Activated T-cell treated with anti-CD3 and anti-CD28 coated beads, Interleukin-2, amount 50 U/mL, for 24 hours (primary cell): ENCODE measurements at regions not wholly inside any gene's neighbourhood (a gene's known extent, or its start where the extent isn't known, plus 50 kb on each side); places are given as distances from the start of the nearest gene placed in this dataset.
A peak's percentile ranks its signal among the peaks of the same experiment; 100 is the strongest.

Experiments
- DNase-seq: peaks from one replicate; pipeline ENCODE4 v3.0.0-alpha.2; 2020
- H3K27ac Mint-ChIP-seq: 2 replicates; pipeline ENCODE4 v1.8.0; 2020; ENCODE audit warnings: mild to moderate bottlenecking, mixed read lengths
- H3K27me3 Mint-ChIP-seq: 2 replicates; pipeline ENCODE4 v1.8.0; 2020; ENCODE audit warnings: mixed read lengths
- H3K36me3 Mint-ChIP-seq: 2 replicates; pipeline ENCODE4 v1.8.0; 2020; ENCODE audit warnings: low read depth, mixed read lengths
- H3K4me1 Mint-ChIP-seq: 2 replicates; pipeline ENCODE4 v1.8.0; 2020; ENCODE audit warnings: low read depth, mixed read lengths
- H3K4me3 Mint-ChIP-seq: 2 replicates; pipeline ENCODE4 v1.8.0; 2020; ENCODE audit warnings: mild to moderate bottlenecking, moderate library complexity, mixed read lengths
- H3K9me3 Mint-ChIP-seq: 2 replicates; pipeline ENCODE4 v1.8.0; 2020; ENCODE audit warnings: mixed read lengths

GRCh38 chr5:77849308-77849900 lies 73.3 kb upstream of the TBCA start:
- Mint-ChIP-seq H3K4me1 (peaks cover 28% of the 10 kb centered on the region), H3K9me3 (no peaks in the 10 kb centered on the region), H3K27me3 (peaks cover 56% of the 10 kb centered on the region), H3K27ac (no peak overlapping the region), H3K36me3 (no peaks in the 10 kb centered on the region), H3K4me3 (no peak overlapping the region)
- no peak for DNase-seq

GRCh38 chr5:77847814-77848290 lies 71.7 kb upstream of the TBCA start:
- H3K27me3 Mint-ChIP-seq: peaks cover 57% of the 10 kb centered on the region
- H3K9me3 Mint-ChIP-seq: no peaks in the 10 kb centered on the region
- peaks cover 26% of the 10 kb centered on the region for H3K4me1 Mint-ChIP-seq

DNA sequence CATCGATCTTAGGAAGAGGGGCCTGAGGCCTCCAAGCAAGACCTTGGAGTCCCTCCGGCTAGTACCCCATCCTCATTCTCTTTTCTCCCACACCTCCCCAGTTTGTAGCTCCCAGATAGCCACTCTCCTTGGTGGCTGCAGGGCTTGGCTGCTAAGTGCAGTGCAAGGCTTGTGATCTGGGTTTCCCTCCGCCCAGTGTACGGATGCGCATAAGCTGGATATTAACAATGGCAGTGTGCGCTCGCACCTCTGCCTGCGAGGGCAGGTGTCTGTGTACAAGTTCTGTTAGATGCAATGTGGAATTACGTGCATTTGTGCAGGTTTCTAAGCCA lies 71.0 kb upstream of the TBCA start:
- Mint-ChIP-seq H3K27me3 (peaks cover 59% of the 10 kb centered on the region), H3K9me3 (no peaks in the 10 kb centered on the region), H3K4me1 (peaks cover 18% of the 10 kb centered on the region), H3K36me3 (no peaks in the 10 kb centered on the region), H3K4me3 (no peak overlapping the region), H3K27ac (no peak overlapping the region)
- no peak for DNase-seq

More at GRCh38 chr5:77847814-77848290, 71.7 kb upstream of the TBCA start:
- Mint-ChIP-seq H3K27ac (no peak overlapping the region), H3K4me3 (no peak overlapping the region), H3K36me3 (no peaks in the 10 kb centered on the region)
- no peak for DNase-seq

- H3K9me3 Mint-ChIP-seq: no peaks in the 10 kb centered on the region
- no peak overlapping the region for H3K27ac Mint-ChIP-seq
- peaks cover 63% of the 10 kb centered on the region for H3K27me3 Mint-ChIP-seq
- no peaks in the 10 kb centered on the region for H3K36me3 Mint-ChIP-seq
- H3K4me3 Mint-ChIP-seq: no peak overlapping the region
- peaks cover 14% of the 10 kb centered on the region for H3K4me1 Mint-ChIP-seq
- no peak for DNase-seq
Measured at GRCh38 chr5:77846422-77847128, 70.4 kb upstream of the TBCA start.

DNA sequence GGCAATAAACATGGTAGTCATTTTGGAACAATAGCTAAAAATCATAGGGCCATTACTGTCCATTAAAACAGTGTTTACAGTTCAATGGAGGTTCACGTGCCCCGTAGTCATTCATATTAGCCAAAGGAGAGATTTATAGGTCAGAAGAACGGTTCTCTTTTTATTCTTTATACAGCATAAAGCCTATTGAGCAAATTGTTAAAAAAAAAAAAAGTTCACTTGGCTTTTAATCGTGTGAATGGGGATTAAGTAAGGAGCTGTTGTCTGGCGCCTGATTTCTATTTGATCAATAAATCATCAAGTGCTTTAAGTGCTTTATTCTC lies 69.1 kb upstream of the TBCA start:
- Mint-ChIP-seq H3K4me3 (peak overlapping the region; percentile 59), H3K27ac (no peak overlapping the region), H3K27me3 (peaks cover 56% of the 10 kb centered on the region), H3K36me3 (no peaks in the 10 kb centered on the region), H3K4me1 (peaks cover 10% of the 10 kb centered on the region), H3K9me3 (no peaks in the 10 kb centered on the region)
- DNase-seq: no peak

DNA sequence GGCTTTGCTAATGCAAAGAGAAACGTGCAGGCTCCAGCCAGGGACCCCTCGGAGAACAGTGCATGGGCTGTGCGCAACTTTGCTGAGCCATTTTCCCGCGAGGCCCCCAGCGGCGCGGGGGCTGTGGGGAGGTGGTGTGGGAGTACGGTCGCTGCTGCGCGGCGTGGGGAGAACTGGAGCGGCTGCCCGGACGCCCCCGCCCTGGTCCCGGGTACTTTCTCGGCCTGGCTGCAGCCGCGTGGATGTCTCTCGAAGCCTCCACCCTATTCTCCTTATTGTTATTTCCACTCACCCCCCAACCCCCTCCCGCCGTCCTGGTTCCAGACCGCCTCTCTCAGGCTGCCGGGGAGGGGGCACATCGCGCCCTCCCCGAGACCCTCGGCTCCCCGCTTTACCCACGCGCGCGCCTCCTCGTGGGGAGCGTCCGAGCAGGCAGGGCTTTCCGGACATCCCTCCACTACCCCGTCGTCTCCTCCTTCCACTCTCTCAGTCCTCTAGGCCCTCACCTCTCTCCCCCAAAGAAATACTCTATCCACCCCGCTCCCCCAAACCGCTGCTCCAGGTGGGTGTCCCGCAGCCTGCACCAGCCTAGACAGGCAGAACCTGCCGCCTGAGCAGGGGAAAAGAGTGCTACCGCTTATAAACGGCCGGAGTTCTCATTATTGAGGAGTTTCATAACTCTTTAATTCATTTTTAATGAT lies 68.6 kb upstream of the TBCA start:
- H3K9me3 Mint-ChIP-seq: no peaks in the 10 kb centered on the region
- H3K4me3 Mint-ChIP-seq: peak overlapping the region; percentile 59
- H3K4me1 Mint-ChIP-seq: peaks cover 10% of the 10 kb centered on the region
- no peak for DNase-seq
- H3K36me3 Mint-ChIP-seq: no peaks in the 10 kb centered on the region
- H3K27me3 Mint-ChIP-seq: peaks cover 54% of the 10 kb centered on the region
- H3K27ac Mint-ChIP-seq: no peak overlapping the region

- H3K4me1 Mint-ChIP-seq: peaks cover 10% of the 10 kb centered on the region
- no peak overlapping the region for H3K27ac Mint-ChIP-seq
- DNase-seq: no peak
- peak overlapping the region; percentile 59 for H3K4me3 Mint-ChIP-seq
- no peaks in the 10 kb centered on the region for H3K36me3 Mint-ChIP-seq
- H3K9me3 Mint-ChIP-seq: no peaks in the 10 kb centered on the region
- peaks cover 54% of the 10 kb centered on the region for H3K27me3 Mint-ChIP-seq
Measured at GRCh38 chr5:77844373-77844622, 68.2 kb upstream of the TBCA start.

GRCh38 chr5:77843570-77844372 lies 67.6 kb upstream of the TBCA start:
- no peak for DNase-seq
- H3K4me1 Mint-ChIP-seq: peaks cover 10% of the 10 kb centered on the region
- H3K4me3 Mint-ChIP-seq: peak overlapping the region; percentile 59
- H3K27me3 Mint-ChIP-seq: peaks cover 57% of the 10 kb centered on the region
- no peaks in the 10 kb centered on the region for H3K9me3 Mint-ChIP-seq
- no peaks in the 10 kb centered on the region for H3K36me3 Mint-ChIP-seq
- no peak overlapping the region for H3K27ac Mint-ChIP-seq

DNA sequence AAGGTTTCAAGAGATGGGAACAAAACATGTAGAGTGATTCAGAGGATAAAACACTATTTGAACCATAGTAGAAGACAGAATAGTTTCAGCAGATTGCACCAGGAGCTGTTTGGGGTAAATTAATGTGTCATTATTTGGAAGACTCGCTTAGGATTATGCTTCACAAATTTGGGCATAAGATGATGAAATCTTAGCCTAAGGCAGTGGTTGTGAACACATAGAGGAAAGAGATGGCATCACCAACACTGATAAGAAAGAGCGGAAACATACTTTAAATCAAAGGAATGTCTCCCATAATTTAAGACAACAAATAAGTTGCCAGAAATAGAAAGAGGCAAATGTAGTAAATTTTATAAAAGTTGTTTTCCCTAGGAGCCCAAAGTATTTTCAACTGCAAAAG lies 66.1 kb upstream of the TBCA start:
- H3K4me1 Mint-ChIP-seq: peaks cover 10% of the 10 kb centered on the region
- no peaks in the 10 kb centered on the region for H3K36me3 Mint-ChIP-seq
- peaks cover 53% of the 10 kb centered on the region for H3K27me3 Mint-ChIP-seq
- H3K4me3 Mint-ChIP-seq: no peak overlapping the region
- H3K9me3 Mint-ChIP-seq: no peaks in the 10 kb centered on the region
- no peak for DNase-seq
- no peak overlapping the region for H3K27ac Mint-ChIP-seq

- DNase-seq: no peak
- no peaks in the 10 kb centered on the region for H3K36me3 Mint-ChIP-seq
- peaks cover 48% of the 10 kb centered on the region for H3K27me3 Mint-ChIP-seq
- no peak overlapping the region for H3K27ac Mint-ChIP-seq
- H3K4me1 Mint-ChIP-seq: peaks cover 10% of the 10 kb centered on the region
- no peak overlapping the region for H3K4me3 Mint-ChIP-seq
- H3K9me3 Mint-ChIP-seq: no peaks in the 10 kb centered on the region
Measured at GRCh38 chr5:77841616-77842015, 65.5 kb upstream of the TBCA start.

DNA sequence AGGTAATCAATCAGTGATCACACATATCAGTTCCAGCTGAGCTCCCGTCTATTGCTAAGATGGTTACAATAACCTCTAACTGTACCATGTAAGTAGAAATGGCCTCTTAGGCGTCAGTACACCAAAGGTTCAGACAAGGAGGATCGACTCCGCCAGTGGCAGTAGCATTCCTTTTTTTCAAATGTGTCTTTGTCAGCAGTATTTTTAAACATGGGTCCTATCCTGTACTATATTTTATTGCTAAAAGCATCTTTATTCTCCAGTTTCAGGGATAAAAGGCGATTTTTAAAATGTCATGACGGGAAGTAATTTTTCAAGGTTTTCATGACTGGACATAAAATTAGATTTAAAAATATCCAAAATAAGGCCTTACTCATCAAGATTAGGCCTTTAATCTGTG lies 64.8 kb upstream of the TBCA start:
- Mint-ChIP-seq H3K27me3 (peaks cover 44% of the 10 kb centered on the region), H3K36me3 (no peaks in the 10 kb centered on the region), H3K27ac (no peak overlapping the region), H3K4me1 (peaks cover 10% of the 10 kb centered on the region), H3K4me3 (no peak overlapping the region), H3K9me3 (no peaks in the 10 kb centered on the region)
- DNase-seq: no peak

GRCh38 chr5:77839691-77840090 lies 63.6 kb upstream of the TBCA start:
- Mint-ChIP-seq H3K36me3 (no peaks in the 10 kb centered on the region), H3K27me3 (peaks cover 34% of the 10 kb centered on the region), H3K4me3 (no peak overlapping the region), H3K9me3 (no peaks in the 10 kb centered on the region), H3K4me1 (peaks cover 6% of the 10 kb centered on the region), H3K27ac (no peak overlapping the region)
- no peak for DNase-seq

- Mint-ChIP-seq H3K27ac (no peak overlapping the region), H3K4me3 (no peak overlapping the region), H3K9me3 (no peaks in the 10 kb centered on the region), H3K36me3 (no peaks in the 10 kb centered on the region), H3K27me3 (peaks cover 30% of the 10 kb centered on the region), H3K4me1 (no peaks in the 10 kb centered on the region)
- DNase-seq: no peak
Measured at GRCh38 chr5:77832938-77833337, 56.8 kb upstream of the TBCA start.

GRCh38 chr5:77832166-77832770 lies 56.1 kb upstream of the TBCA start:
- no peaks in the 10 kb centered on the region for H3K9me3 Mint-ChIP-seq
- no peaks in the 10 kb centered on the region for H3K4me1 Mint-ChIP-seq
- H3K27me3 Mint-ChIP-seq: peaks cover 32% of the 10 kb centered on the region
- H3K27ac Mint-ChIP-seq: no peak overlapping the region
- H3K36me3 Mint-ChIP-seq: no peaks in the 10 kb centered on the region
- no peak for DNase-seq
- H3K4me3 Mint-ChIP-seq: no peak overlapping the region
